HEK293 (cell line): ENCODE measurements at regions not wholly inside any gene's neighbourhood (a gene's known extent, or its start where the extent isn't known, plus 50 kb on each side); places are given as distances from the start of the nearest gene placed in this dataset.

Experiments
- ZNF274 ChIP-seq, 2 experiments: fragments of 200-500 bp in 1 of 2; fragments of 450-650 bp in 1 of 2; sonication (Bioruptor generic) in 1 of 2; formaldehyde crosslinking in 1 of 2; IDR thresholded peaks; 2 replicates each; pipeline versions ENCODE4 v1.5.1 to v1.6.1; 2014 to 2016; ENCODE audit warnings: borderline replicate concordance in 1 of 2, inconsistent platforms in 1 of 2, low read length in 1 of 2, missing biosample characterization in 1 of 2, missing genetic modification characterization in 1 of 2
- ZNF561 ChIP-seq: fragments of 450-650 bp; IDR thresholded peaks from 2 replicates; pipeline ENCODE4 v1.5.1; 2018; ENCODE audit warnings: missing biosample characterization, missing genetic modification characterization, borderline replicate concordance
- TF ChIP-seq, protein P1 (sequence below): fragments of 450-650 bp; formaldehyde crosslinking; IDR thresholded peaks from 2 replicates; pipeline ENCODE4 v1.5.1; 2016; ENCODE audit warnings: missing biosample characterization, missing genetic modification characterization, low read depth
- TF ChIP-seq, protein P2 (sequence below): fragments of 450-650 bp; formaldehyde crosslinking; IDR thresholded peaks from 2 replicates; pipeline ENCODE4 v1.5.1; 2016; ENCODE audit warnings: missing biosample characterization, missing genetic modification characterization
- TF ChIP-seq, protein P3 (sequence below): fragments of 450-650 bp; formaldehyde crosslinking; IDR thresholded peaks from 2 replicates; pipeline ENCODE4 v1.5.1; 2017; ENCODE audit warnings: missing biosample characterization, missing genetic modification characterization
- TF ChIP-seq, protein P4 (sequence below): fragments of 450-650 bp; formaldehyde crosslinking; IDR thresholded peaks from 2 replicates; pipeline ENCODE4 v1.5.1; 2017; ENCODE audit warnings: missing biosample characterization, missing genetic modification characterization

DNA sequence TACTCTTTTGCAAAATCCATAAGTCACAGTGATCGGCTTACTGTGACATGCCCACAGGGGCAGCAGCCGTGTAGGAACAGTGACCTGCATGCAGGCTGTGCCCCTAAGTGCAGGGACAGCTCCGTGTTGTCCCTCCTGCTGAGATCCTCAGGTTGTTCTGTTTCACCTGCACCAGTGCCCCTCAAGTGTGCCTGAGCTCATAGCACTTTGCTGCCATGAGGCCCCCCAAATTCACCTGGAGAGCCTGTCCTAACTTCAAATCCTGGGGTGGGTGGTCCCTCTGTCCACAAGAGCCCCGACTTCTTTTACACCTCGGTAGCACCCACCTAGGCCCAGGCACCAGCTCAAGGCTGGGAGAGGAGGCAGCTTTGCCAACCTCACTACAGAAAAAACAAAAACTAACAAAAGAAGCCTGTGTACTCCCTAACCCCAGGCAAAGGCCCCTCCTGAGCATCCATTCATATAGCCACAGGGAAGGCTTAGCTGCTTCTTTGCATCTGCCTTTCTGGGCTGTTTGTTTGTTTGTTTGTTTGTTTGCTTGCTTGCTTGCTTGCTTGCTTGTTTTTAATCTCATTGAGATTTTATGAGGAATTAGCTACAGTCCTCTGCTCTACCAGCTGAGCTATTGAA, 214.5 kb downstream of the AUH start:
- TF ChIP-seq ZNF561 (tag by site-specific recombination) (no peak), ZNF274 (IDR thresholded peaks at IDR 0.05; ENCODE audit: low read length) (no peak), ZNF274 (tag by site-specific recombination; IDR thresholded peaks at IDR 0.05; ENCODE audit: borderline replicate concordance) (no peak)
- TF ChIP-seq, protein P1, sequence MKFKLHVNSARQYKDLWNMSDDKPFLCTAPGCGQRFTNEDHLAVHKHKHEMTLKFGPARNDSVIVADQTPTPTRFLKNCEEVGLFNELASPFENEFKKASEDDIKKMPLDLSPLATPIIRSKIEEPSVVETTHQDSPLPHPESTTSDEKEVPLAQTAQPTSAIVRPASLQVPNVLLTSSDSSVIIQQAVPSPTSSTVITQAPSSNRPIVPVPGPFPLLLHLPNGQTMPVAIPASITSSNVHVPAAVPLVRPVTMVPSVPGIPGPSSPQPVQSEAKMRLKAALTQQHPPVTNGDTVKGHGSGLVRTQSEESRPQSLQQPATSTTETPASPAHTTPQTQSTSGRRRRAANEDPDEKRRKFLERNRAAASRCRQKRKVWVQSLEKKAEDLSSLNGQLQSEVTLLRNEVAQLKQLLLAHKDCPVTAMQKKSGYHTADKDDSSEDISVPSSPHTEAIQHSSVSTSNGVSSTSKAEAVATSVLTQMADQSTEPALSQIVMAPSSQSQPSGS (tag by site-specific recombination): no peak
- TF ChIP-seq, protein P2, sequence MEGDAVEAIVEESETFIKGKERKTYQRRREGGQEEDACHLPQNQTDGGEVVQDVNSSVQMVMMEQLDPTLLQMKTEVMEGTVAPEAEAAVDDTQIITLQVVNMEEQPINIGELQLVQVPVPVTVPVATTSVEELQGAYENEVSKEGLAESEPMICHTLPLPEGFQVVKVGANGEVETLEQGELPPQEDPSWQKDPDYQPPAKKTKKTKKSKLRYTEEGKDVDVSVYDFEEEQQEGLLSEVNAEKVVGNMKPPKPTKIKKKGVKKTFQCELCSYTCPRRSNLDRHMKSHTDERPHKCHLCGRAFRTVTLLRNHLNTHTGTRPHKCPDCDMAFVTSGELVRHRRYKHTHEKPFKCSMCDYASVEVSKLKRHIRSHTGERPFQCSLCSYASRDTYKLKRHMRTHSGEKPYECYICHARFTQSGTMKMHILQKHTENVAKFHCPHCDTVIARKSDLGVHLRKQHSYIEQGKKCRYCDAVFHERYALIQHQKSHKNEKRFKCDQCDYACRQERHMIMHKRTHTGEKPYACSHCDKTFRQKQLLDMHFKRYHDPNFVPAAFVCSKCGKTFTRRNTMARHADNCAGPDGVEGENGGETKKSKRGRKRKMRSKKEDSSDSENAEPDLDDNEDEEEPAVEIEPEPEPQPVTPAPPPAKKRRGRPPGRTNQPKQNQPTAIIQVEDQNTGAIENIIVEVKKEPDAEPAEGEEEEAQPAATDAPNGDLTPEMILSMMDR (tag by site-specific recombination): no peak
- TF ChIP-seq, protein P3, sequence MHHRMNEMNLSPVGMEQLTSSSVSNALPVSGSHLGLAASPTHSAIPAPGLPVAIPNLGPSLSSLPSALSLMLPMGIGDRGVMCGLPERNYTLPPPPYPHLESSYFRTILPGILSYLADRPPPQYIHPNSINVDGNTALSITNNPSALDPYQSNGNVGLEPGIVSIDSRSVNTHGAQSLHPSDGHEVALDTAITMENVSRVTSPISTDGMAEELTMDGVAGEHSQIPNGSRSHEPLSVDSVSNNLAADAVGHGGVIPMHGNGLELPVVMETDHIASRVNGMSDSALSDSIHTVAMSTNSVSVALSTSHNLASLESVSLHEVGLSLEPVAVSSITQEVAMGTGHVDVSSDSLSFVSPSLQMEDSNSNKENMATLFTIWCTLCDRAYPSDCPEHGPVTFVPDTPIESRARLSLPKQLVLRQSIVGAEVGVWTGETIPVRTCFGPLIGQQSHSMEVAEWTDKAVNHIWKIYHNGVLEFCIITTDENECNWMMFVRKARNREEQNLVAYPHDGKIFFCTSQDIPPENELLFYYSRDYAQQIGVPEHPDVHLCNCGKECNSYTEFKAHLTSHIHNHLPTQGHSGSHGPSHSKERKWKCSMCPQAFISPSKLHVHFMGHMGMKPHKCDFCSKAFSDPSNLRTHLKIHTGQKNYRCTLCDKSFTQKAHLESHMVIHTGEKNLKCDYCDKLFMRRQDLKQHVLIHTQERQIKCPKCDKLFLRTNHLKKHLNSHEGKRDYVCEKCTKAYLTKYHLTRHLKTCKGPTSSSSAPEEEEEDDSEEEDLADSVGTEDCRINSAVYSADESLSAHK (tag by site-specific recombination): no peak
- TF ChIP-seq, protein P4, sequence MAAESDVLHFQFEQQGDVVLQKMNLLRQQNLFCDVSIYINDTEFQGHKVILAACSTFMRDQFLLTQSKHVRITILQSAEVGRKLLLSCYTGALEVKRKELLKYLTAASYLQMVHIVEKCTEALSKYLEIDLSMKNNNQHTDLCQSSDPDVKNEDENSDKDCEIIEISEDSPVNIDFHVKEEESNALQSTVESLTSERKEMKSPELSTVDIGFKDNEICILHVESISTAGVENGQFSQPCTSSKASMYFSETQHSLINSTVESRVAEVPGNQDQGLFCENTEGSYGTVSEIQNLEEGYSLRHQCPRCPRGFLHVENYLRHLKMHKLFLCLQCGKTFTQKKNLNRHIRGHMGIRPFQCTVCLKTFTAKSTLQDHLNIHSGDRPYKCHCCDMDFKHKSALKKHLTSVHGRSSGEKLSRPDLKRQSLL (tag by site-specific recombination): no peak
